Fibroblast of the aortic adventitia (primary cell): ENCODE measurements at regions not wholly inside any gene's neighbourhood (a gene's known extent, or its start where the extent isn't known, plus 50 kb on each side); places are given as distances from the start of the nearest gene placed in this dataset.

ENCODE experiments used
- DNase-seq: peaks from one replicate; pipeline ENCODE4 v3.0.0-alpha.2; 2010; ENCODE audit warnings: low read depth
- H3K4me3 ChIP-seq: 2 replicates; pipeline ENCODE4 v1.5.1; 2011; ENCODE audit warnings: low read depth, mild to moderate bottlenecking, control low read depth, low read length, moderate library complexity
- CTCF ChIP-seq: IDR thresholded peaks from 2 replicates; pipeline ENCODE4 v1.5.1; 2011; ENCODE audit warnings: mild to moderate bottlenecking, low read length, control low read depth, inconsistent platforms; ENCODE audit not compliant: insufficient read depth

- no peak for DNase-seq
- no peak for TF ChIP-seq CTCF
- H3K4me3 ChIP-seq = no peak overlapping the region
Measured at GRCh38 chr12:131591714-131592709, 118.9 kb upstream of the SFSWAP start.

GRCh38 chr12:131592972-131593371 lies 117.9 kb upstream of the SFSWAP start:
- TF ChIP-seq CTCF = no peak

GRCh38 chr12:131593406-131593805 lies 117.5 kb upstream of the SFSWAP start:
- H3K4me3 ChIP-seq = no peak overlapping the region

More at GRCh38 chr12:131592972-131593371, 117.9 kb upstream of the SFSWAP start:
- H3K4me3 ChIP-seq = no peak overlapping the region
- no peak for DNase-seq

GRCh38 chr12:131596115-131596514 lies 114.8 kb upstream of the SFSWAP start:
- no peak for DNase-seq
- TF ChIP-seq CTCF = no peak
- H3K4me3 ChIP-seq = no peak overlapping the region

More at GRCh38 chr12:131593406-131593805, 117.5 kb upstream of the SFSWAP start:
- no peak for TF ChIP-seq CTCF
- no peak for DNase-seq

- DNase-seq = no peak
- no peak for TF ChIP-seq CTCF
- no peak overlapping the region for H3K4me3 ChIP-seq
Measured at GRCh38 chr12:131597333-131597732, 113.6 kb upstream of the SFSWAP start.

GRCh38 chr12:131598717-131599116 lies 112.2 kb upstream of the SFSWAP start:
- TF ChIP-seq CTCF = no peak
- DNase-seq = no peak
- H3K4me3 ChIP-seq = no peak overlapping the region
